Forelimb muscle (tissue), 1 donor: ENCODE measurements at regions not wholly inside any gene's neighbourhood (a gene's known extent, or its start where the extent isn't known, plus 50 kb on each side); places are given as distances from the start of the nearest gene placed in this dataset.

Experiments
- DNase-seq: peaks from one replicate; pipeline ENCODE4 v3.0.0-alpha.2; 2013; ENCODE audit warnings: low read depth

GRCh38 chr2:78941751-78942150, 83.8 kb upstream of the REG3G start:
- DNase-seq = no peak

GRCh38 chr2:78963881-78964280, 61.6 kb upstream of the REG3G start:
- DNase-seq = no peak

- DNase-seq = no peak
These were observed 58.2 kb upstream of the REG3G start for GRCh38 chr2:78967294-78967693.

- DNase-seq = no peak
These were observed 51.9 kb upstream of the REG3G start for GRCh38 chr2:78973630-78974029.
